Fibroblast of the aortic adventitia (primary cell): ENCODE measurements at regions not wholly inside any gene's neighbourhood (a gene's known extent, or its start where the extent isn't known, plus 50 kb on each side); places are given as distances from the start of the nearest gene placed in this dataset.
"Not testable (repeated sequence)": the region's sequence is repeated elsewhere in the genome, so short reads cannot be mapped to it uniquely, and the experiment has no call there.

Experiments
- DNase-seq: peaks from one replicate; pipeline ENCODE4 v3.0.0-alpha.2; 2010; ENCODE audit warnings: low read depth
- H3K4me3 ChIP-seq: 2 replicates; pipeline ENCODE4 v1.5.1; 2011; ENCODE audit warnings: low read depth, mild to moderate bottlenecking, control low read depth, low read length, moderate library complexity
- CTCF ChIP-seq: IDR thresholded peaks from 2 replicates; pipeline ENCODE4 v1.5.1; 2011; ENCODE audit warnings: mild to moderate bottlenecking, low read length, control low read depth, inconsistent platforms; ENCODE audit not compliant: insufficient read depth

- DNase-seq, result no peak
- no peak overlapping the region for H3K4me3 ChIP-seq
- TF ChIP-seq CTCF, result no peak
Measured at GRCh38 chr6:8944548-8944947, 509.2 kb upstream of the SLC35B3 start.

- TF ChIP-seq CTCF, result no peak
- DNase-seq, result no peak
- no peak overlapping the region for H3K4me3 ChIP-seq
Measured at GRCh38 chr6:8943073-8943472, 507.7 kb upstream of the SLC35B3 start.

GRCh38 chr6:8941577-8941976 is 506.2 kb upstream of the SLC35B3 start:
- DNase-seq, result no peak
- no peak for TF ChIP-seq CTCF
- no peak overlapping the region for H3K4me3 ChIP-seq

- TF ChIP-seq CTCF, result no peak
Measured at GRCh38 chr6:8940356-8940755, 505.0 kb upstream of the SLC35B3 start.

GRCh38 chr6:8939615-8940014 is 504.3 kb upstream of the SLC35B3 start:
- TF ChIP-seq CTCF, result no peak
- no peak for DNase-seq

More at GRCh38 chr6:8940356-8940755, 505.0 kb upstream of the SLC35B3 start:
- H3K4me3 ChIP-seq, result no peak overlapping the region
- no peak for DNase-seq

GRCh38 chr6:8934318-8934717 is 499.0 kb upstream of the SLC35B3 start:
- TF ChIP-seq CTCF, result no peak
- no peak overlapping the region for H3K4me3 ChIP-seq
- DNase-seq, result no peak

More at GRCh38 chr6:8939615-8940014, 504.3 kb upstream of the SLC35B3 start:
- no peak overlapping the region for H3K4me3 ChIP-seq

- TF ChIP-seq CTCF, result no peak
- no peak for DNase-seq
- H3K4me3 ChIP-seq, result no peak overlapping the region
Measured at GRCh38 chr6:8930009-8930408, 494.7 kb upstream of the SLC35B3 start.

GRCh38 chr6:8920244-8920643 is 484.9 kb upstream of the SLC35B3 start:
- not testable (repeated sequence) for DNase-seq, H3K4me3 ChIP-seq
